ENCODE measurements at regions not wholly inside any gene's neighbourhood (a gene's known extent, or its start where the extent isn't known, plus 50 kb on each side); places are given as distances from the start of the nearest gene placed in this dataset.
"Not testable (repeated sequence)": the region's sequence is repeated elsewhere in the genome, so short reads cannot be mapped to it uniquely, and the experiment has no call there.

GRCh38 chr7:65809259-65809981, 63.5 kb upstream of the VKORC1L1 start:
- TF ChIP-seq, protein P1, sequence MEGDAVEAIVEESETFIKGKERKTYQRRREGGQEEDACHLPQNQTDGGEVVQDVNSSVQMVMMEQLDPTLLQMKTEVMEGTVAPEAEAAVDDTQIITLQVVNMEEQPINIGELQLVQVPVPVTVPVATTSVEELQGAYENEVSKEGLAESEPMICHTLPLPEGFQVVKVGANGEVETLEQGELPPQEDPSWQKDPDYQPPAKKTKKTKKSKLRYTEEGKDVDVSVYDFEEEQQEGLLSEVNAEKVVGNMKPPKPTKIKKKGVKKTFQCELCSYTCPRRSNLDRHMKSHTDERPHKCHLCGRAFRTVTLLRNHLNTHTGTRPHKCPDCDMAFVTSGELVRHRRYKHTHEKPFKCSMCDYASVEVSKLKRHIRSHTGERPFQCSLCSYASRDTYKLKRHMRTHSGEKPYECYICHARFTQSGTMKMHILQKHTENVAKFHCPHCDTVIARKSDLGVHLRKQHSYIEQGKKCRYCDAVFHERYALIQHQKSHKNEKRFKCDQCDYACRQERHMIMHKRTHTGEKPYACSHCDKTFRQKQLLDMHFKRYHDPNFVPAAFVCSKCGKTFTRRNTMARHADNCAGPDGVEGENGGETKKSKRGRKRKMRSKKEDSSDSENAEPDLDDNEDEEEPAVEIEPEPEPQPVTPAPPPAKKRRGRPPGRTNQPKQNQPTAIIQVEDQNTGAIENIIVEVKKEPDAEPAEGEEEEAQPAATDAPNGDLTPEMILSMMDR (conservative IDR thresholded peaks at IDR 0.05; ENCODE audit: low read depth, low read length), result no peak
- no peak overlapping the region for H3K4me3 ChIP-seq (ENCODE audit: low read length)
- DNase-seq (ENCODE audit: low read depth), result no peak

GRCh38 chr7:65809982-65810288, 62.9 kb upstream of the VKORC1L1 start:
- H3K4me3 ChIP-seq (ENCODE audit: low read length), result no peak overlapping the region
- TF ChIP-seq, protein P1 (conservative IDR thresholded peaks at IDR 0.05; ENCODE audit: low read depth, low read length), result no peak
- DNase-seq (ENCODE audit: low read depth), result no peak

GRCh38 chr7:65812281-65812680, 60.6 kb upstream of the VKORC1L1 start:
- TF ChIP-seq, protein P1 (conservative IDR thresholded peaks at IDR 0.05; ENCODE audit: low read depth, low read length), result no peak
- no peak for DNase-seq (ENCODE audit: low read depth)
- no peak overlapping the region for H3K4me3 ChIP-seq (ENCODE audit: low read length)

DNA sequence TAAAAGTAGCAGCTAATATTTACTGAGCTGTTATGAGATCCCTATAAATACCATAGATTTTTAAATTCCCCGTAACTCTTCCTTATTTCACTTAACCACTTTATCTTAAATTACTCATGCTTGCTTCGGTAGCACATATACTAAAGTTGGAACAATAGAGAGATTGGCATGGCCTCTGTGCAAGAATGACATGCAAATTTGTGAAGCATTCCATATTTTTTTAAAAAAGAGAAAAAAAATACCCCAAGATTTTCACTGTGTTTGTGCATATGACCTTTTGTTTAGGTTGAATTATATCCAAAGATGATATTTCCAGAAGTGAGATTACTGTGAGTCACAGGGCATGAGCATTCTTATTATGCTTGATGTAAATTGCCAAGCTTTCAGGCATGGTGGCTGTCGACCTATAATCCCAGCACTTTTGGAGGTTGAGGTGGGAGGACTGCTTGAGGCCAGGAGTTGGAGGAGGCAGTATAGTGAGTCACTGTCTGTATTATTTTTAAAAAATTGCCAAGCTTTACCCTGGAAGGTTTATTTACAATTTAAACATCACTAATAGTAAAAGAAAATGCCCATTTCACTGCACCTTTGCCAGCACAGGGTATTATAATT, 58.2 kb upstream of the VKORC1L1 start:
- not testable (repeated sequence) for DNase-seq (ENCODE audit: low read depth); H3K4me3 ChIP-seq (ENCODE audit: low read length)

DNA sequence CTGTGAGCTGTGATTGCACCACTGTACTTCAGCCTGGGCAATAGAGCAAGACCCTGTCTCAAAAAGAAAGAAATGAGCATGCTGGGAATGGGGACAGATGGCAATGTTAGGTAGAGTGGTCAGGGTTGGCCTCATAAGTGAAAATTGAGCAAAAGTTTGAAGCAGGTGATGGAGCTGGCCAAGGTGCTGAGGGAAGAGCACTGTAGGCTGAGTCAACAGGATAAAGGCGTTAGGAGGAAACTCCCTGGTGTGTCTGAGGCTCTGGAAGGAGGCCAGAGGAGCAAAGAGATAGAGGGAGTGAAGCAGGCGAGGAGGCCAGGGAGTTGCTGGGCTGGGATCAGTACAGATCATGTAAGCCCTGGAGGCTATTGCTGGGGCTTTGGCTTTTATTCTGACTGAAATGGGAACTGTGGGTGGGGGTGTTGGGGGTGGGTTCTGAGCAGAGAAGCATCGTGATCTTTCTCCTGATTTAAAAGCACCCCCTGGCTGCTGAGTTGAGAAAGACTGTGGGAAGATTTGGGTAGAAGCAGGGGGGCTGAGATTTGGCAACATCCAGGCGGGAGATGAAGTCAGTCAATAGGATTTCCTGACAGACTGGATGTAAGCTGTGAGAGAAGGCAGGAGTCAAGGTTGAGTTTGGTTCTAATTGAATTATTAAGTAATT, 52.5 kb upstream of the VKORC1L1 start:
- TF ChIP-seq, protein P1 (conservative IDR thresholded peaks at IDR 0.05; ENCODE audit: low read depth, low read length), result no peak
- DNase-seq (ENCODE audit: low read depth), result no peak
- no peak overlapping the region for H3K4me3 ChIP-seq (ENCODE audit: low read length)

Measured in retinal pigment epithelial cell (primary cell).